ENCODE measurements at regions not wholly inside any gene's neighbourhood (a gene's known extent, or its start where the extent isn't known, plus 50 kb on each side); places are given as distances from the start of the nearest gene placed in this dataset.
A peak's percentile ranks its signal among the peaks of the same experiment; 100 is the strongest.

DNA sequence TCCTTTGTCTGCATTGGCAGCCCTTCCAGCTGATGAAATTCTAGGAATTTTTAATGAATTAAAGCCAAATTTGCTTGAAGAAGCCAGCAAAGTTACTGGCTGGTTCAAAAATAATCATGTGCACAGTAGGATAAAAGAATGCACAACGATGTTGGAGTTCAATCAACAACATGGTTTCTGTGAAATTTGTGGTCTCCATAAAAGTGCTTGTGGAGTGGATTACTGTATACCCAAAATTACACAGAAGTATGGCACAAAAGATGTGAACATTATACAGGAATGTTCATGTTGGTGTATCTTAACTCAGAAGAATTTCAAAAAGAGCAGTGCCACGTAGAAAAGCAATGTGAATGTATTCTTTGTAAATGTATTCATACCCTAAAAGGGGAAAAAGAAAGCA lies 105.0 kb upstream of the METAP2 start:
- Histone ChIP-seq H3K4me3 (no peak overlapping the region), H3K4me2 (no peak overlapping the region), H4K20me1 (replicated peaks; ENCODE audit: insufficient read depth) (no peaks in the 10 kb centered on the region), H3F3A (replicated peaks; ENCODE audit: low read depth) (no peaks in the 10 kb centered on the region), H3K27me3 (ENCODE audit: insufficient read depth) (no peaks in the 10 kb centered on the region), H3K4me1 (ENCODE audit: insufficient read depth) (no peaks in the 10 kb centered on the region), H3K79me2 (replicated peaks; ENCODE audit: insufficient read depth) (no peaks in the 10 kb centered on the region), H3K9me2 (ENCODE audit: insufficient read depth) (no peaks in the 10 kb centered on the region), H2AFZ (0 out of 2 replicates have a peak overlapping the region, but pooled peaks have one; percentile 34), H3K27ac (ENCODE audit: low read depth) (no peak overlapping the region), H3K36me3 (ENCODE audit: insufficient read depth) (no peaks in the 10 kb centered on the region)
- Mint-ChIP-seq H3K4me3 (no peak overlapping the region), H3K36me3 (ENCODE audit: low read depth) (no peaks in the 10 kb centered on the region), H3K4me1 (no peaks in the 10 kb centered on the region), H3K9me3 (no peaks in the 10 kb centered on the region), H3K27ac (no peak overlapping the region), H3K27me3 (ENCODE audit: insufficient read depth, low read depth, poor library complexity) (no peaks in the 10 kb centered on the region)
- ATAC-seq: no peak
- no peak for TF ChIP-seq CREB1 (CRISPR knock-in tag; IDR thresholded peaks at IDR 0.05; ENCODE audit: low read depth)
- no peak for TF ChIP-seq ETS1 (IDR thresholded peaks at IDR 0.05)
- TF ChIP-seq, protein P1, sequence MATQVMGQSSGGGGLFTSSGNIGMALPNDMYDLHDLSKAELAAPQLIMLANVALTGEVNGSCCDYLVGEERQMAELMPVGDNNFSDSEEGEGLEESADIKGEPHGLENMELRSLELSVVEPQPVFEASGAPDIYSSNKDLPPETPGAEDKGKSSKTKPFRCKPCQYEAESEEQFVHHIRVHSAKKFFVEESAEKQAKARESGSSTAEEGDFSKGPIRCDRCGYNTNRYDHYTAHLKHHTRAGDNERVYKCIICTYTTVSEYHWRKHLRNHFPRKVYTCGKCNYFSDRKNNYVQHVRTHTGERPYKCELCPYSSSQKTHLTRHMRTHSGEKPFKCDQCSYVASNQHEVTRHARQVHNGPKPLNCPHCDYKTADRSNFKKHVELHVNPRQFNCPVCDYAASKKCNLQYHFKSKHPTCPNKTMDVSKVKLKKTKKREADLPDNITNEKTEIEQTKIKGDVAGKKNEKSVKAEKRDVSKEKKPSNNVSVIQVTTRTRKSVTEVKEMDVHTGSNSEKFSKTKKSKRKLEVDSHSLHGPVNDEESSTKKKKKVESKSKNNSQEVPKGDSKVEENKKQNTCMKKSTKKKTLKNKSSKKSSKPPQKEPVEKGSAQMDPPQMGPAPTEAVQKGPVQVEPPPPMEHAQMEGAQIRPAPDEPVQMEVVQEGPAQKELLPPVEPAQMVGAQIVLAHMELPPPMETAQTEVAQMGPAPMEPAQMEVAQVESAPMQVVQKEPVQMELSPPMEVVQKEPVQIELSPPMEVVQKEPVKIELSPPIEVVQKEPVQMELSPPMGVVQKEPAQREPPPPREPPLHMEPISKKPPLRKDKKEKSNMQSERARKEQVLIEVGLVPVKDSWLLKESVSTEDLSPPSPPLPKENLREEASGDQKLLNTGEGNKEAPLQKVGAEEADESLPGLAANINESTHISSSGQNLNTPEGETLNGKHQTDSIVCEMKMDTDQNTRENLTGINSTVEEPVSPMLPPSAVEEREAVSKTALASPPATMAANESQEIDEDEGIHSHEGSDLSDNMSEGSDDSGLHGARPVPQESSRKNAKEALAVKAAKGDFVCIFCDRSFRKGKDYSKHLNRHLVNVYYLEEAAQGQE (IDR thresholded peaks at IDR 0.05; ENCODE audit: unreplicated experiment): no peak
- TF ChIP-seq STAT1 (IDR thresholded peaks at IDR 0.05; ENCODE audit: unreplicated experiment): no peak
- TF ChIP-seq JUNB (IDR thresholded peaks at IDR 0.05; ENCODE audit: unreplicated experiment): no peak
- TF ChIP-seq ZNF331 (CRISPR knock-in tag; IDR thresholded peaks at IDR 0.05; ENCODE audit: low read depth): no peak
- TF ChIP-seq POLR2AphosphoS5 (IDR thresholded peaks at IDR 0.05; ENCODE audit: low read depth): no peak
- no peak for TF ChIP-seq EZH2phosphoT487 (IDR thresholded peaks at IDR 0.05; ENCODE audit: unreplicated experiment)
- DNase-seq (ENCODE audit: low spot score): no peak

GRCh38 chr12:95371571-95371970 lies 102.4 kb upstream of the METAP2 start:
- Mint-ChIP-seq H3K27ac (no peak overlapping the region), H3K36me3 (ENCODE audit: low read depth) (no peaks in the 10 kb centered on the region), H3K4me1 (no peaks in the 10 kb centered on the region), H3K9me3 (no peaks in the 10 kb centered on the region), H3K4me3 (no peak overlapping the region), H3K27me3 (ENCODE audit: insufficient read depth, low read depth, poor library complexity) (no peaks in the 10 kb centered on the region)
- Histone ChIP-seq H4K20me1 (replicated peaks; ENCODE audit: insufficient read depth) (no peaks in the 10 kb centered on the region), H2AFZ (no peak overlapping the region), H3K27me3 (ENCODE audit: insufficient read depth) (no peaks in the 10 kb centered on the region), H3K36me3 (ENCODE audit: insufficient read depth) (no peaks in the 10 kb centered on the region), H3K27ac (ENCODE audit: low read depth) (no peak overlapping the region), H3K4me1 (ENCODE audit: insufficient read depth) (no peaks in the 10 kb centered on the region), H3F3A (replicated peaks; ENCODE audit: low read depth) (no peaks in the 10 kb centered on the region), H3K9me2 (ENCODE audit: insufficient read depth) (no peaks in the 10 kb centered on the region), H3K4me2 (no peak overlapping the region), H3K4me3 (no peak overlapping the region), H3K79me2 (replicated peaks; ENCODE audit: insufficient read depth) (no peaks in the 10 kb centered on the region)
- ATAC-seq: no peak
- DNase-seq (ENCODE audit: low spot score): no peak
- TF ChIP-seq ETS1 (IDR thresholded peaks at IDR 0.05): no peak
- TF ChIP-seq, protein P1 (IDR thresholded peaks at IDR 0.05; ENCODE audit: unreplicated experiment): no peak
- no peak for TF ChIP-seq STAT1 (IDR thresholded peaks at IDR 0.05; ENCODE audit: unreplicated experiment)

All from GM23338 (cell line).